HG03575 (cell line): ENCODE measurements at regions not wholly inside any gene's neighbourhood (a gene's known extent, or its start where the extent isn't known, plus 50 kb on each side); places are given as distances from the start of the nearest gene placed in this dataset.
"Not testable (repeated sequence)": the region's sequence is repeated elsewhere in the genome, so short reads cannot be mapped to it uniquely, and the experiment has no call there.

Experiments used
- ATAC-seq: cut with Tn5 transposase; IDR thresholded peaks from one replicate; pipeline ENCODE4 v1.9.1; 2021; ENCODE audit not compliant: unreplicated experiment, insufficient number of reproducible peaks, low FRiP score; ENCODE audit errors: extremely low read depth

DNA sequence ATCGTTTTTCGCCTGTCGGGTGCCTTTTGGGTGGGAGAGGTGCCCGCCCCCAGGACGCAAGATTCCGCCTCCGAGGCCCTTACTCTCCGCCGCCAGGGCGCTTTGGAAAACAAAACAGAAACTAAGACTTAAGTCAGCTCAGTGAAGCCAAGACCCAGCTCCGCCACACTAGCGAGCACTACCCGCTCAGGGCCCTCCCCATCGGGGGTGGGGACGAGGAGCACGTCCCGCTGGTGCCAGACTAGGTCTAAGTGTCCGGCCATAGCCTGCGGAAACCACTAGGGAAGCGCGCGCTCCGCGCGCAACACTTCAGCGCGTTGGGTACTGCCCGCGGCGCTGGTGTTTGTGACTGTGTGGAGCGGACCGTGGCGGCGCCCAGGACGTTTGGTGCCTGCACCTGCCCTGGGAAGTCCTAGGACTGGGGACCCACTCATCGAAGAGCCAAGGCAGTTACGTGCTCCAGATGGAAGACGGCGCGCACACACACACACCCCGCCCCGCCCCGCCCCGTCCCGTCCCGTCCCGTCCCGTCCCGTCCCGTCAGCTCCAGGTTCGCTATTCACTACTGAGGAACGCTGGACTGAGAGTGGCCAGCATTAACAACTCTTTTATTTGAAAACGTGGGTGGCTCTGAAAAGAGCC lies 57.6 kb upstream of the BOLA1 start:
- ATAC-seq, result not testable (repeated sequence)

DNA sequence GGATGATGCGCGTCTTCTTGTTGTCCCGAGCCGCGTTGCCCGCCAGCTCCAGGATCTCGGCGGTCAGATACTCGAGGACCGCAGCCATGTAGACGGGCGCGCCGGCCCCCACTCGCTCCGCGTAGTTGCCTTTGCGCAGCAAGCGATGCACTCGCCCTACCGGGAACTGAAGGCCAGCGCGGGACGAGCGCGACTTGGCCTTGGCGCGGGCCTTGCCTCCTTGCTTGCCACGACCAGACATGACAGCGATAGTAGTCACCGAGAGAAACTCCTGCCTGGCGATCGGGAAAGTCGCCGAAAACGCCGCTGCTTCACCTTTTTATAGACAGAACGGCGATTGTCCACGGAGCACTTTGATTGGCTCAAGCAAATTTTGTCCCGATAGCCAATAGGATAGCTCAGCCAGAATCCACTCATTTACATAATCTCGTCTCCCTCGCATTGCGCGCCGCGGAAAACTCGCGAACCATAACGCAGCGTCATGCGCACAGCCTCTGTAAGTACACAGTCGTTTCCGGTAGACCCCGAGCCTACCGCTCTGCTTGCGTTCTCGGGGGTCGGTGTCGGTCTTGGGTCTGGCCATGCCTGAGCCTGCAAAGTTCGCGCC lies 56.8 kb upstream of the BOLA1 start:
- peak; percentile 52 for ATAC-seq

DNA sequence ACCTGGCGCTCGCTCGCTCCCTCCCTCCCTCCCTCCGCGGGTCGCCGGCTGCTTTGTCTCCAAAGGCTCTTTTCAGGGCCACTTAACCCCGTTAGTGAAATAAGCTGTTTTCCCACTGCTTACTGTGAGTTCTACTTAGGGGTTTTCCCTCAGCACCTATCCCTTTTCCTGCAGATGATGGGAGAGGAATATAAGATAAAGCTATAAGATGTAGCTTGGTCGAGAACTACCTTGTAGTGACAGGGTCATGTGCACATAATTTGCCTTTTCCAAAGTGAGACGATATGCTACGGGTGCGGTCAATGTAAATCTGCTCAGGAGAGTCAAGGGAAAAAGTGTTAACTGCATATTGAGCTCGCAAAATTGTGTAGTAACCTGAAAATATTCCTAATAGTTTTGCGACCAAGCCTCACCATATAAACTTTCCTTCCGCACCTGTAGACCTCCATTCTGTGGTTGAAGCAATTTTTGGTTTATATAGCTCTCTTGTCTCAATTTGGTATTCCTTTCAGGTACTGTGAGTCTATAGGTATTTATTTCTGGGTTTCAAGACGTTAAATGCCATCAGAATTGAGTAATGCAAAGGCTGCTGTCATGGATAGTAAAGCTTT lies 55.8 kb upstream of the BOLA1 start:
- ATAC-seq, result no peak

DNA sequence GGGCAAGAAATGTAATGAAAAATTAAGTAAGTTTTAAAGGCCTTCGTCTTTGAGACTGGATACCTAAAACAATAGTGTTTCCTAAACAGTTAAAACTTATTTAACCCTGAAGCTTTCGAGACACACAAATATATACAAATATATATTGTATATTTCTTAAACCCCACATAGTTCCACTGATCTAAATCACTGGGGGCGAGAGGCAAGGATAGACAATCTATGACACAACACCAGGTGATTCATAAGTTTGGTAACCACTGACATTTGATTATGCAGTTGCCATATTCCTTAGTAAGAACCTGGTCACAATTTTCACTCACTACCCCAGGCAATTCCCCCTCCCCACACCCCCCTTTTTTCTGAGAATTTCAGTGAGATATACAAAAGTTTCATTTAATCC lies 55.3 kb upstream of the BOLA1 start:
- ATAC-seq, result no peak

DNA sequence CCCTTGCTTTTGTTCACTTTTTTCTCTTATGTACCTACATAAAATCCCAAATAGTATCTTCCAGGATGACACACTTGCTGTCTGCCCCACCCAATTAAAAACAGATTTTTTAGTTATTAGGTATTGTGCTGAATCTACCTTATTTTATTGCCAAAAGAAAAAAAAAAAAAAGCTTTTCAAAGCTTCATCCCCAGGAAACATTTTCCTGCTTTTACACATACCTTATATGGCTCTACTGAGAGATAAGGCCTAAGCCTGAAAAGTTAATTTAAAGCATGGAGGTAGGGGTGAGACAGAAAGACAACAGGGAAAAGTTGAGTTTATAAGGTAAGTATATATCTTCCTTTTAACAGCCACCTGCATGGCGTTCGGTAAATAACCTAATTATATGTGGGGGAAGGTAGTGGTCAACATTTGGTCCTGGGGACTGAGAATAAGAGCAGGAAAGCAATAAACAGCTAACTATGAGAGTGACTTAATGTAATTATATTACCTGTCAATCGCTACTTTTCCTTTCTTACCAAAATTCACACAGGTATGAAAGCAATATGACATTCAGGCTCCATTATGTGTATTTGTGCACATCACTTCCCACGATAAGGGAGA lies 54.6 kb upstream of the BOLA1 start:
- no peak for ATAC-seq

DNA sequence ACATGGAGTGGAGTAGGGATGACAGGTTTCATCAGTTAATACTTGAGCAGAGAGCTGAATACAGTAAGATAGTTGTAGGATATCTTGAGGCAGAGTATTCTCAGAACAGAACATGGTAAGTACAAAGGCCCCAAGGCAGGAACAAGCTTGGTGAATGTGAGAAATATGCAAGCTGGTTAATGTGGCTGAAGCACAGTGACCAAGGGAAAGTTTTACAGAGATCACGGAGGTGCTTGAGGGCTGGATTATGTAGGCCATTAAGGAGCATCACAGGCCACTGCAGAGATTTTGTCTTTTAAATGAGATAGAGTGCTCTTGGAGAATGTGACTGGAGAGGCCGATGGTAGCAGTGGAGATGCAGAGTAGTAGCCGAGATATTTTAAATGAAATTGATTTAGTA lies 54.0 kb upstream of the BOLA1 start:
- ATAC-seq, result no peak

DNA sequence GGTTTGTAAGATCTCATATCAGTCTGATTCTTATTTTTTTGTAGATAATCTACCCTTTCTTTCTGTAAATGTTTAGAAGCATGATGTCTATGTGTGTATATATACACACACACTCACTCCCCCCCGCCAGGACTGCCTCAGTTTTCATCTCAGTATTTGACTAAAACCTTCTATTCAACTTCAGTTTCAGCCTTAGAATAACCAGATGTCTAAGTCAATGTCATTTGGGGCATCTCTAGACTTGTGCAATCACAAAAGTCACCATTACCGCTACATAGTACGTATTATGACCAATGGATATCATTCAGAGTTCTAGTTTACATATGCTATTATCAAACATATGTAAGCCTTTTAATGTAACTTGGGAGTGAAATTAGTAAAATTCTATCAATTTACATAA lies 53.3 kb upstream of the BOLA1 start:
- ATAC-seq, result no peak

DNA sequence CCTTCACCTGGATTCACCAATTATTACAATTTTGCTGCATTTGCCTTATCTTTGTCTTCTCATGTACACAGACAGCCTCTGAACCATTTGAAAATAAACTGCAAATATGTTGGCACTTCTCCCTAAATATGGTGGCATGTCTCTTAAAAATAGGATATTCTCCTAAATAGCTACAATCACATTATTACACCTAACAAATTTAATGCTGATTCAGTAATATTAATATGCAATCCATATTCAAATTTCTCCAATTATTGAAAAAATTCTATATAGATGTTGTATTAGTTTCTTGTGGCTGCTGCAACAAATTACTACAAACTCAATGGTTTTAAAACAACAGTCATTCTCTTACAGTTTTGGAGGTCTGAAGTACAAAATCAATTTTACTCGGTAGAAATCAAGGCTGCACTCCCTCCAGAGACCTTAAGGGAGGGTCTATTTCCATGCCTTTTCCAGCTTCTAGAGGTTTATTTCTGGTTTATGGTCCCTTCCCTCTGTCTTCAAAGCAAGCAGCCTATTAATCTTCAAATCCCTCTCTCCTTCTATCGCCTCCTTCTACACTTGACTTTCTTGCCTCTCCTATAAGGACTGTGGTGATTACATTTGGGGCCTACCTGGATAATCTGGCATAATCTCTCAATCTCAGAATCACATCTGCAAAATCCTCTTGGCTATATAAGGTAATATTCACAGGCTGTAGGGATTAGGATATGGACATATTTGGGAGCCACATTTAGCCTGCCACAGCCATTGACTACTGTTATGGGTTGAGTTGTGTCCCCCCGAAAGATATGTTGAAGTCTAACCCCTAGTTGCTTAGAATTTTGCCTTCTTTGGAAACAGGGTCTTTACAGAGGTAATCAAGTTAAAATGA lies 52.5 kb upstream of the BOLA1 start:
- ATAC-seq, result no peak

DNA sequence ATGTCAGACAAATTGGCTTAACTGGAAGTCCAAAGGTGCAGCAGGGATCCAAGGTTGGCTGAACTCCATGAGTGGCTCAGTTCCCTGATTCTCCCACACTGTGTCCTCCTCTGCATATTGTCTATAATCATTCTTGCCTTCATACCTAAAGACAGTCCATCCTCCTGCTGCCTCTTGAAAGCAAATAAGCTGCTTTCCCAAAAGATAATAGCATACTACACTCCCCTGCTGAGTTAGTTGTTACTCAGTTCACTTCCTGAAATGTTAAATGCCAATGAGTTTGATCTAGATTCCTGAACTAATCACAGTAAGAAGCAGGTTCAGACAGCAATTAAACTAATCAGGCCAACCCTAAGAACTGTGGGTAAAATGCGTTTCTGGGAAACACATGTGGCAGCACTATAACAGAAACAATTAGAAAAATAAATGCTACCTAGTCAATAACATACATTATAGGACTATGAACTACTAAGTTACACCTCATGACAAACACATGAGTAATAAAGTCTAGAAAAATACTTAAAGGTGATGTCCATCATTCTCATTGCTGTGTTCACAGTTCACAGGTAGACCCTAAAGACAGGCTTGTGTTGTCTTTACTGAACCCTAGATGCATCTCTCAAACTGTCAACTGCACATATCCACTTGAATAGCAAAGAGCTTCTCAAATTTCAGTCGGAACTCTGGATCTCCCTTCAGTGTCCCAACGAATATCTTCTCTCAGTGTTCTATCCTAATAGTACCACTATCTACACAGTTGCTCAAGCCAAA lies 50.8 kb upstream of the BOLA1 start:
- ATAC-seq, result no peak

DNA sequence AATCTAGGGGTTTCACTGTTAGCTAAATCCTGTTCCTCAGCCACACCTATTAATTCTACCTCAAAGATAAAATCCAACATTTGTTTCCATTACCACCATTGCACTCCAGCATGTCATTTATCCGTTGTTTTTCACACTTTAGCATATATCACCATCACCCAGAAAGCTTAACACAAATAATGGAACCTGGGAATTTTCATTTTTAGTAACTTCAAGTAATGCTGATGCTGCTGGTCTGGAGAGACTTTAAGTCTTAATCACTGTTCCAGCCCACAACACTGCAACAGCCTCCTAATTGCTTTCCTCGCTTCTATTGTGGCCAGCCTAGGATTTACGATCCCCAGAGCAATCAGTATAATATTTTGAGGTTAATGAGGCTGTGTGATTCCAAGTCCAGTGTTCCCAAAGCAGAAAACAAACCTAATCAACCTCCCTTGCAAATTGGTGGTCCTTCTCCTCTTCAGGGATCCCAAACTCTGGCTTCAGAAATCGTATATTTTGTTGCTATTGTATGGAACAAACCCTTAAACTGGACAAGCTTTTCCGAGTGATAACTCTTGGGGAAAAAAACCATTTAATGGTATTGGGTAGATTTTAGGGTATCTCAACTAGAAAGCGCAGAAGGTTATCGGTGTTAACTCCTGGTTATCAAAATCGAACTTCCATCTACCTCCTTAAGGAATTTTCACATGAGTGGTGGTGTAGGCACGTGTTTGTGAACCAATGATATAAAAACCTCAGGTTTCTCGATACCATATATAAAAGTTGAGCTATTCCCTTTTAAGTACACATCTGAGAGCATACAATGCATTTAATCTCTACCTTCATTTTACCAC lies 50.0 kb upstream of the BOLA1 start:
- no peak for ATAC-seq
